BE2C (cell line): ENCODE measurements at regions not wholly inside any gene's neighbourhood (a gene's known extent, or its start where the extent isn't known, plus 50 kb on each side); places are given as distances from the start of the nearest gene placed in this dataset.

ENCODE experiments used
- DNase-seq: peaks from one replicate; pipeline ENCODE4 v3.0.0-alpha.2; 2020
- H3K27me3 ChIP-seq: fragments of 250-450 bp; sonication (Bioruptor Pico); 2 replicates; pipeline ENCODE4 v1.5.1; 2020; ENCODE audit warnings: mild to moderate bottlenecking
- H3K36me3 ChIP-seq: fragments of 250-450 bp; sonication (Bioruptor Pico); 2 replicates; pipeline ENCODE4 v1.5.1; 2020; ENCODE audit warnings: mild to moderate bottlenecking
- H3K4me1 ChIP-seq: fragments of 250-450 bp; sonication (Bioruptor Pico); 2 replicates; pipeline ENCODE4 v1.5.1; 2020
- H3K4me3 ChIP-seq: 2 replicates; pipeline ENCODE4 v1.5.1; 2011; ENCODE audit warnings: low read depth, low read length
- H3K9me3 ChIP-seq: fragments of 250-450 bp; sonication (Bioruptor Pico); 2 replicates; pipeline ENCODE4 v1.5.1; 2020
- TF ChIP-seq, protein P1 (sequence below): IDR thresholded peaks from 2 replicates; pipeline ENCODE4 v1.5.1; 2012; ENCODE audit warnings: mild to moderate bottlenecking, low read depth, low read length

DNA sequence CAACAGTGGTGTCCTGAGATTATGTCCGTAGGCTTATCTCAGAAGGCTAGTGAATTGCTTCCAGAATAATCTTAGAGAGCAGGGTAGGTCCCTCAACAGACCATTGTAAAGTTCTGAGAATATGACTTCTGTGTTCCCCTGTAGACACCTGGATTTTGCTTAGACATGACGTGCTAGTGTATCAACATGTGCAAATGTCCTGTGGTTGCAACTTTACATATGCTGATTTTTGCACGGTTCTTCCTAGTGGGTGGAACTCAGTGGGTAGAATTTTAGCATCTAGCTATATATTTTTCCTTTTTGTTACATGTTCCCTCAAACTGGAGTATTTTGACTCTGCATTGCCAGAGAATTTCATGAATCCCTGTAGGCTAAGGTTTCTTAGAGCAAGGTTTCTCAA, 459.2 kb downstream of the RNF144B start:
- TF ChIP-seq, protein P1, sequence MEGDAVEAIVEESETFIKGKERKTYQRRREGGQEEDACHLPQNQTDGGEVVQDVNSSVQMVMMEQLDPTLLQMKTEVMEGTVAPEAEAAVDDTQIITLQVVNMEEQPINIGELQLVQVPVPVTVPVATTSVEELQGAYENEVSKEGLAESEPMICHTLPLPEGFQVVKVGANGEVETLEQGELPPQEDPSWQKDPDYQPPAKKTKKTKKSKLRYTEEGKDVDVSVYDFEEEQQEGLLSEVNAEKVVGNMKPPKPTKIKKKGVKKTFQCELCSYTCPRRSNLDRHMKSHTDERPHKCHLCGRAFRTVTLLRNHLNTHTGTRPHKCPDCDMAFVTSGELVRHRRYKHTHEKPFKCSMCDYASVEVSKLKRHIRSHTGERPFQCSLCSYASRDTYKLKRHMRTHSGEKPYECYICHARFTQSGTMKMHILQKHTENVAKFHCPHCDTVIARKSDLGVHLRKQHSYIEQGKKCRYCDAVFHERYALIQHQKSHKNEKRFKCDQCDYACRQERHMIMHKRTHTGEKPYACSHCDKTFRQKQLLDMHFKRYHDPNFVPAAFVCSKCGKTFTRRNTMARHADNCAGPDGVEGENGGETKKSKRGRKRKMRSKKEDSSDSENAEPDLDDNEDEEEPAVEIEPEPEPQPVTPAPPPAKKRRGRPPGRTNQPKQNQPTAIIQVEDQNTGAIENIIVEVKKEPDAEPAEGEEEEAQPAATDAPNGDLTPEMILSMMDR = no peak
- Histone ChIP-seq H3K4me3 (no peak overlapping the region), H3K36me3 (no peaks in the 10 kb centered on the region), H3K9me3 (no peaks in the 10 kb centered on the region), H3K27me3 (no peaks in the 10 kb centered on the region), H3K4me1 (no peaks in the 10 kb centered on the region)
- DNase-seq = no peak

DNA sequence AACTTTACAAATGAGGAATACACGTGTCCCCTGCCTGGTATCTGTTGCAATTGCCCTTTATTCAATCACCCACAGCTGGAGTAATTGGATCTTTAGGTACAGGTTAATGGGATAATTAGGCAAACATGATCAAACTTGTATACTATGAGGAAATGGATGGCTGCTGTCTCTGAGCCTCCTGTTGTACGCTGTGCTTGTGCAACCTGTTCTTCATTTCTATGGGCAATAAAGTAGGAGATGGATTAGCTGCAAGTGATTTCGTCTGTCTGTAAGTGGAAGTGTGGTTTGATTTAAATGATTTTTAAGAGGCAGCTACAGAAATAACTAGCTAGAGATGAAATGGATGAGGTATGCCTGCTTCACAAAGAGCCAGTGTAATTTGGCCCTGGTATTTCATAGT, 474.1 kb downstream of the RNF144B start:
- DNase-seq = no peak
- Histone ChIP-seq H3K4me1 (no peaks in the 10 kb centered on the region), H3K27me3 (no peaks in the 10 kb centered on the region), H3K9me3 (no peaks in the 10 kb centered on the region), H3K4me3 (no peak overlapping the region), H3K36me3 (no peaks in the 10 kb centered on the region)
- TF ChIP-seq, protein P1 = no peak

DNA sequence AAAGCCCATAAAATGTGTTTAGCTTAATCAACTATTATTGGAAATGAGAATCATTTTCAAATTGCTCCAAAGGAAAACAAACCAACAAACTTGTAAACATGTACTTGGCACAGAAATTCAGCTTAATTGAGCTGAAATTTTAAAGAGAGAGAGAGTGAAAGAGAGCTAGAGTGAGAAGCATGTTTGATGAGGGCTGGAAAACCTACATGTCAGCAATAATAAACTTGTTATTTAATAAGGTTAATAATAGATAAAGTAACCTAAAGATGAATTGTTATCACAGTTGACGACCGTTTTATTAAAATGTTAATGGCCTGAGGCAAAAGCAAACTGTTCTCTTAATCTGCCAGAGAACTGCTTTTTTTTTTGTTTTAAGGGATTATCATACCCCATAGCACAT, 496.1 kb downstream of the RNF144B start:
- H3K27me3 ChIP-seq = no peaks in the 10 kb centered on the region
- H3K36me3 ChIP-seq = no peaks in the 10 kb centered on the region
- H3K4me1 ChIP-seq = no peaks in the 10 kb centered on the region
- TF ChIP-seq, protein P1 = no peak
- H3K4me3 ChIP-seq = no peak overlapping the region
- H3K9me3 ChIP-seq = no peaks in the 10 kb centered on the region; the same call in 1 of the 2 replicates
- no peak for DNase-seq

DNA sequence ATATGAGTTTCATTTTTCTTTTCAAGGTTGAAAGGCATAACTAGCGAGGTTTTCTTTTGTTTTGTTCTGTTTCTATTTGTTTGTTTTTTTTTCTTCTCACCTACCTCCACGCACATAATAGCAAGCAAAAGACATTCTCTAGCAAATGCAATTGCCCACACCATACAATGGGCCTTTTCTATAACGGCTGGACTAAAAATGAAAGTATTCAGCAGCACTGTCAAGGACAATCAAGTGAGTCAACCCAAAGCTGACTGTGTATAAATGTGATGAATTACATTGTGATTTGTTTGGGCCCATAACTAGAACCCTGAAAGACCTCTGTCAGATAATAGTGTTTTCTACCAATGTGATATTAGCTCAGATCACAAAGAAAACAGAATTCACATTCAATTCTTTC, 496.7 kb downstream of the RNF144B start:
- TF ChIP-seq, protein P1 = no peak
- Histone ChIP-seq H3K27me3 (no peaks in the 10 kb centered on the region), H3K36me3 (no peaks in the 10 kb centered on the region), H3K9me3 (no peaks in the 10 kb centered on the region; the same call in 1 of the 2 replicates), H3K4me3 (no peak overlapping the region), H3K4me1 (no peaks in the 10 kb centered on the region)
- no peak for DNase-seq

DNA sequence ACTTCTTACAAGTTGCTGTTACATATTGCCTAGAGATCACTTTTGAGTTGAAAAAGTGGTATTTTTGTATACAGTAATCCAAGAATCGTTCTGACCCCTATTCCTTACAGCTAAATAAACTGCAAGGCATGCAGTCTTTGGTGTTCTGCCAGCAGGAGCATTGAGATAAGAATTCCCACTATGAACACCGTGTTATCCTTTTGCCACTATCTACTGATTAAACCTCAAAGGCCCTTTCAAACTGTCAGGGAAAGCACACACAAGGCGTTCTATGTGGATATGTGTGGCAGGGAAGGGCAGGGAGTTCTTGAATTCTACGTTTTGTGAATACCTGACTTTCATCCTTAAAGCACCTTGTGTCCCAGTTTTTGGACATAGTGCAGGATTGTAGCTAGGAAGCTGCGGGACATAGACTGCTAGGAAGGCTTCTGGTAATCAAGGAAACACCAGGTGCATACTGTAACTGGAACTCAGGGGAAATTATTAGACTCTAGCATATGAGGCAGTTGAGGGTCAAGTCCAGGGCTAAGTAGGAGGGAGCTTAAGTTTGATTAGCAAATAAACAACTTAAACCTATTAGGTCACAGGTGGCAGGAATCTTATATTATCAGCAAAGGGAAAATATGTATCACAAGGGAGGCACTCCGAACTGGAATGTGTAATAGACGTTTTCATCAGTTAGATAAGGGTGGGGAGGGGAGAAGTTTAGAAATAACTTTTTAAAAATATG, 506.6 kb downstream of the RNF144B start:
- no peaks in the 10 kb centered on the region for H3K9me3 ChIP-seq
- TF ChIP-seq, protein P1 = no peak
- no peak overlapping the region for H3K4me3 ChIP-seq
- DNase-seq = no peak
- no peaks in the 10 kb centered on the region for H3K36me3 ChIP-seq
- H3K27me3 ChIP-seq = no peaks in the 10 kb centered on the region
- no peaks in the 10 kb centered on the region for H3K4me1 ChIP-seq

DNA sequence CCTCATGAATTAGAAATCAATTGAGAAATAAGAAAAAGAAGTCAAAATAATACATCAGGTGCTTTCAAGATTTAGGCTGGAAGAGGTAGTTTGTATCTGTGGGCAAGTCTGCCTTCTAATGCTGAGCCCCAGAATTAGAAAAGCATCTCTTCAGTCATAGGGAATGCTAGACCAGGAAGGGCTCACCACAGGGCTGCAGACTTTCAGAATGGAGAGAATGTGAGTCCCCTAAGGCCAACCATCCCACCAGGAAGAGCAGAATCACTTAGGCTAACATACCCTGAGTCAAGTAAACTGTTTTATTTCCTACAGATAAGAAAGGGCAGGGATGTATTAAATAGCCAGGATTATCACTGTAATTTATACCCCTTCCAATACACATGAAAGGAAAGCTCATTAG, 510.2 kb downstream of the RNF144B start:
- no peaks in the 10 kb centered on the region for H3K27me3 ChIP-seq
- DNase-seq = no peak
- H3K4me1 ChIP-seq = no peaks in the 10 kb centered on the region
- H3K36me3 ChIP-seq = no peaks in the 10 kb centered on the region
- TF ChIP-seq, protein P1 = no peak
- no peaks in the 10 kb centered on the region for H3K9me3 ChIP-seq
- H3K4me3 ChIP-seq = no peak overlapping the region
